Gastroesophageal sphincter (tissue), 3 donors: ENCODE measurements at regions not wholly inside any gene's neighbourhood (a gene's known extent, or its start where the extent isn't known, plus 50 kb on each side); places are given as distances from the start of the nearest gene placed in this dataset.

Experiments used
- CTCF ChIP-seq, 4 experiments: fragments of 200-600 bp in 2 of 4; fragments of 450-650 bp in 2 of 4; sonication (generic) in 1 of 4; IDR thresholded peaks; one replicate each; pipeline ENCODE4 v1.5.1; 2017 to 2019; ENCODE audit warnings: antibody characterized with exemption in 4 of 4, mild to moderate bottlenecking in 2 of 4, moderate library complexity in 2 of 4
- EP300 ChIP-seq: sonication (generic); formaldehyde crosslinking; IDR thresholded peaks from one replicate; pipeline ENCODE4 v1.6.1; 2017; ENCODE audit warnings: antibody characterized with exemption, mild to moderate bottlenecking
- POLR2A ChIP-seq, 2 donors: fragments of 450-650 bp; IDR thresholded peaks; one replicate each; pipeline ENCODE4 v1.6.1; 2017; ENCODE audit warnings: antibody characterized with exemption in 2 of 2, mild to moderate bottlenecking in 2 of 2, moderate library complexity in 1 of 2
- POLR2AphosphoS5 ChIP-seq: sonication (generic); formaldehyde crosslinking; IDR thresholded peaks from one replicate; pipeline ENCODE4 v1.6.1; 2017; ENCODE audit warnings: antibody characterized with exemption

- TF ChIP-seq CTCF (IDR thresholded peaks at IDR 0.05) (no peak), POLR2AphosphoS5 (no peak), POLR2A (IDR thresholded peaks at IDR 0.05) (no peak), EP300 (no peak)
Observed at GRCh38 chr4:153906231-153906630, 117.3 kb upstream of the SFRP2 start.
